Gastrocnemius medialis (tissue), 4 donors: ENCODE measurements at regions not wholly inside any gene's neighbourhood (a gene's known extent, or its start where the extent isn't known, plus 50 kb on each side); places are given as distances from the start of the nearest gene placed in this dataset.

Experiments used
- ATAC-seq, 2 donors: fragments of 150-250 bp; one replicate each; pipeline ENCODE4 v1.9.1; 2016
- DNase-seq, 2 donors: peaks; one replicate each; pipeline ENCODE4 v3.0.0-alpha.2; 2019
- H3K27ac ChIP-seq, 4 donors: fragments of 200-600 bp; sonication (generic); 1 replicate in 1 of 4; 2 replicates in 3 of 4; pipeline ENCODE4 v1.5.1; 2016 to 2018; ENCODE audit warnings: mild to moderate bottlenecking in 2 of 4, moderate library complexity in 1 of 4
- H3K27me3 ChIP-seq, 3 donors: fragments of 200-600 bp; sonication (generic) in 2 of 3; 1 replicate in 1 of 3; 2 replicates in 2 of 3; pipeline versions ENCODE4 v1.5.1 to v1.6.0; 2016 to 2019; ENCODE audit warnings: mild to moderate bottlenecking in 1 of 3, moderate library complexity in 1 of 3
- H3K36me3 ChIP-seq, 2 donors: fragments of 200-600 bp; sonication (generic) in 1 of 2; one replicate each; pipeline ENCODE4 v1.5.1; 2017 to 2018
- H3K4me1 ChIP-seq, 2 donors: fragments of 200-600 bp; sonication (generic) in 1 of 2; one replicate each; pipeline ENCODE4 v1.5.1; 2016 to 2017; ENCODE audit warnings: mild to moderate bottlenecking in 2 of 2
- H3K4me3 ChIP-seq, 4 donors: fragments of 200-600 bp; sonication (generic) in 3 of 4; 1 replicate in 1 of 4; 2 replicates in 3 of 4; pipeline ENCODE4 v1.5.1; 2016 to 2019; ENCODE audit warnings: mild to moderate bottlenecking in 2 of 4
- H3K9me3 ChIP-seq, 3 donors: fragments of 200-600 bp; sonication (generic) in 2 of 3; 1 replicate in 1 of 3; 2 replicates in 2 of 3; pipeline ENCODE4 v1.5.1; 2016 to 2019
- POLR2A ChIP-seq, 2 donors: fragments of 450-650 bp; IDR thresholded peaks; one replicate each; pipeline ENCODE4 v1.6.1; 2017; ENCODE audit warnings: antibody characterized with exemption in 2 of 2, mild to moderate bottlenecking in 2 of 2, moderate library complexity in 2 of 2
- in situ Hi-C, 4 donors: fragments of 200-750 bp; cut with MboI; loops; one replicate each; pipeline versions ENCODE4 v1.15.0 to v1.8.0; 2017; ENCODE audit warnings: low sequenced_read_pairs in 4 of 4
- intact Hi-C: fragments of 100-400 bp; cut with DNase I; formaldehyde crosslinking; loops from one replicate; pipeline ENCODE4 v1.15.1; 2023; ENCODE audit warnings: low total_unique reads
- TF ChIP-seq, protein P1 (sequence below), 5 experiments: fragments of 450-650 bp in 3 of 5; fragments of 200-600 bp in 2 of 5; sonication (generic) in 2 of 5; IDR thresholded peaks in 4 of 5; conservative IDR thresholded peaks in 1 of 5; 1 replicate in 4 of 5; 2 replicates in 1 of 5; pipeline ENCODE4 v1.5.1; 2016 to 2019; ENCODE audit warnings: antibody characterized with exemption in 5 of 5, mild to moderate bottlenecking in 3 of 5, moderate library complexity in 3 of 5

DNA sequence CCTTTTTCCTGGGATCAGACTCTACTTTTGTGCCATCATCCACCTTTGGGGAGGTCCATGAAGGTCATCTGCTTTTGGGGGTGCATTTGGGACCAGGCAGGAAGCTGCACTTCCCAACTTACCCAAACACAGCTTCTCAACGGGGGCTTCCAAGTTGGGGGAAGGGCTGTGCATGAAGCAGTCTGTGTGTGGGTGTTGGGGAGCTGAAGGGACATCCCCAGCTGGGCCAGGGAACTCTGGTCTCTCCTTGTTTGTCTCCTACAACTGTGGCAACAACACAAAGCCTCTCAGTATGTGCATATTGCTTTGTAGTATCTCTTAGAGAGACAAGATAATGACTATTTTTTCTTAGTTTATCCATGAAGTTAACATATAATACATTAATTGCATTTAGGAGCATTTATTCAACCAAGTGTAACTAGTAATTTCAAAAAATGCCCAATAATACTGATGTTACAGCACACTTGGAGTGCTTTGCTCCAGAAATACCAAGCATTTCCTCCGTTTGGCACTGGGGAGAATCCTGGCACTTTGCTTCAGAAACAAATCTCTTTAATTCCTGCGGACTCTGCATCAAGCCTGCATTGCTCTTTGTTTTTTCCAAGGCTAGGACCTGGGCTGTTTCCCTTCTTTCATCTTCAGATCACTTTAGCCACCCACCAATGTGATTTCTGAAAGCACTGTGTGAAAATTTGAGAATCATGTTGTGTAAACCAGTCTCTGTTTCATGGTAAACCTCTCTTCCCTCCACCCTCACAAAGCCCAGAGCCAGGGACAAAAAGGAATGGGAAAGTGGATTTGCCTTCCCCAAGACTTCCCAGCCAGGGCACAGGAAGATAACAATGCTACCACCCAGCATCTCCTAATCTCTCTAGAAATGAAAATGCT is 126.2 kb upstream of the PFN2 start:
- no peaks in the 10 kb centered on the region for H3K36me3 ChIP-seq
- no peak overlapping the region for H3K4me3 ChIP-seq
- in situ Hi-C loops (loop anchor here in 1 of 4 donors (10.0 kb wide), 1 partner anchor 62 kb away; no protein-coding TSS in a partner anchor), intact Hi-C loops (loop anchor here (5.0 kb wide), 1 partner anchor 70 kb away; no protein-coding TSS in a partner anchor)
- H3K4me1 ChIP-seq = peaks cover 25 to 40% of the 10 kb centered on the region in 2 donors
- ATAC-seq (no peak), DNase-seq (no peak)
- H3K9me3 ChIP-seq = peaks cover 0 to 8% (median 0%) of the 10 kb centered on the region in 3 donors
- no peak for TF ChIP-seq POLR2A (IDR thresholded peaks at IDR 0.05)
- TF ChIP-seq, protein P1, sequence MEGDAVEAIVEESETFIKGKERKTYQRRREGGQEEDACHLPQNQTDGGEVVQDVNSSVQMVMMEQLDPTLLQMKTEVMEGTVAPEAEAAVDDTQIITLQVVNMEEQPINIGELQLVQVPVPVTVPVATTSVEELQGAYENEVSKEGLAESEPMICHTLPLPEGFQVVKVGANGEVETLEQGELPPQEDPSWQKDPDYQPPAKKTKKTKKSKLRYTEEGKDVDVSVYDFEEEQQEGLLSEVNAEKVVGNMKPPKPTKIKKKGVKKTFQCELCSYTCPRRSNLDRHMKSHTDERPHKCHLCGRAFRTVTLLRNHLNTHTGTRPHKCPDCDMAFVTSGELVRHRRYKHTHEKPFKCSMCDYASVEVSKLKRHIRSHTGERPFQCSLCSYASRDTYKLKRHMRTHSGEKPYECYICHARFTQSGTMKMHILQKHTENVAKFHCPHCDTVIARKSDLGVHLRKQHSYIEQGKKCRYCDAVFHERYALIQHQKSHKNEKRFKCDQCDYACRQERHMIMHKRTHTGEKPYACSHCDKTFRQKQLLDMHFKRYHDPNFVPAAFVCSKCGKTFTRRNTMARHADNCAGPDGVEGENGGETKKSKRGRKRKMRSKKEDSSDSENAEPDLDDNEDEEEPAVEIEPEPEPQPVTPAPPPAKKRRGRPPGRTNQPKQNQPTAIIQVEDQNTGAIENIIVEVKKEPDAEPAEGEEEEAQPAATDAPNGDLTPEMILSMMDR (IDR thresholded peaks at IDR 0.05 in 4 of 5, conservative IDR thresholded peaks at IDR 0.05 in 1 of 5) = no peak
- peak overlapping the region; percentile 53 to 97 (median 90) for H3K27ac ChIP-seq
- no peaks in the 10 kb centered on the region for H3K27me3 ChIP-seq

DNA sequence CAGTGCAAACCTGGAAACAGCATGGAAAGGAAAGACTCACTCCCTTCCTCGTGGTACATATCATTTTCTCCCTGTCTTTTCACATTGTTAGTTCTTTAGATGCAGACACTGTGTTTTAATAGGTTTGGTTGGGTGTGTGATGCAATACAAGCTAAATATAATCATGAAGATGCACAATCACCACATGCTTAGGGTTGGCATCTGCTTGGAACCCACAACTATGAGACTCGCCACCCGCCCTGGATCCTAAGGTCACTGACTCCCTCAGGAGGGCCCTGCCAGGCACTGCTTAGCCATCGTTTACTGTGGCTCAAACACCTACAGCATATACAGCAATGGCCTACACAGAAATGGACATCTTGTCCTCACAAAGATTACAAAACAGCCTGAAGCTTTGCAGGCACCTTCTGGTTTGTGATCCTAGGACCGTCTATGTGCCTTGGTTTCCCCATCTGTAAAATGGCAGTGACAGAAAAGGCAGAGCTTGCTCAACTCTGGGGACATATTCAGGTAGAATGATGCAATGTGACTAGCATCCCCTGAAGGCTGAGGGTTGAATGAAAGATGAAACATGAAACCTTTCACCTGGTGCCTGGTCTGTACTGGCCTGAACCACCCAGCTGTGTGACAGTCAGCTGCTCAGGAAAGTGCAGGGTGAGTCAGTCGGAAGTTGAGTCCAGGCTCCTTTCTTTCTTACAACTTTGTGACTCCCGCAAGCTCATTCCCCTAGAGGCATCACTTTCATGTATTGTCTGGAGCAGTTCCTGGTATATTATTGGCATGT is 123.6 kb upstream of the PFN2 start:
- in situ Hi-C loops = loop anchor here in 1 of 4 donors (10.0 kb wide), 1 partner anchor 60 kb away; no protein-coding TSS in a partner anchor
- intact Hi-C loops = loop anchor here (1.0 kb wide), 3 partner anchors 32 to 124 kb away; partner anchors contain the start of gene PFN2
- H3K4me1 ChIP-seq = peaks cover 35 to 60% of the 10 kb centered on the region in 2 donors

DNA sequence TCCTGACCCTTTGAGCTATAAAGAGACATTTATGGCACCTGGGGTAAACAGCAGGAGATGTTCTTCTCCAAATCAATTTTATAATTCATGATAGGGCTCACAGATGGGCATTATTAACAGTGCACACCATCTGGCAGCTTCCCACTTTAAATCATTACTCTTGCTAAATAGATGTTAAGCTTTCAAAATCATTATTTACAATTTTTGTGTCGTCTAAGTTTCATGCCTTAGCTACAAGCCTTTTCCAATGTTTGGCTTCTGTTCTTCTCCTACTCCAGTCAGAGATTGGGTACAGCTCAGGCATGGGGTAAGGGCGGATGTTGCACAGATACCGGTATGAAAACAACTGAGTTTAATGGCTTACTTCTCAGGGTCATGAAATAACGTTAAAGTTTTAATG is 120.9 kb upstream of the PFN2 start:
- Histone ChIP-seq H3K27me3 (no peaks in the 10 kb centered on the region), H3K4me1 (peaks cover 28 to 51% of the 10 kb centered on the region in 2 donors), H3K27ac (peak overlapping the region; percentile 82 to 97 (median 90)), H3K9me3 (no peaks in the 10 kb centered on the region), H3K36me3 (no peaks in the 10 kb centered on the region), H3K4me3 (no peak overlapping the region)
- intact Hi-C loops = loop anchor here (1.0 kb wide), 1 partner anchor 55 kb away; no protein-coding TSS in a partner anchor
- DNase-seq (no peak), ATAC-seq (no peak)
- no peak for TF ChIP-seq POLR2A (IDR thresholded peaks at IDR 0.05)
- TF ChIP-seq, protein P1 (IDR thresholded peaks at IDR 0.05 in 4 of 5, conservative IDR thresholded peaks at IDR 0.05 in 1 of 5) = no peak
- in situ Hi-C loops = loop anchor here in 1 of 4 donors (10.0 kb wide), 1 partner anchor 57 kb away; no protein-coding TSS in a partner anchor

More for the DNA sequence above, 123.6 kb upstream of the PFN2 start:
- no peaks in the 10 kb centered on the region for H3K27me3 ChIP-seq
- TF ChIP-seq, protein P1 (IDR thresholded peaks at IDR 0.05 in 4 of 5, conservative IDR thresholded peaks at IDR 0.05 in 1 of 5) = peak in 2 of 5 experiments; percentile 5 to 15
- peak; percentile 31 to 55 for TF ChIP-seq POLR2A (IDR thresholded peaks at IDR 0.05)
- peak overlapping the region; percentile 82 to 97 (median 90) for H3K27ac ChIP-seq
- H3K9me3 ChIP-seq = no peaks in the 10 kb centered on the region
- DNase-seq = peak; percentile 91 to 95
- no peaks in the 10 kb centered on the region for H3K36me3 ChIP-seq
- peak; percentile 79 to 88 for ATAC-seq
- peak overlapping the region in 1 of 4 donors; percentile 24 for H3K4me3 ChIP-seq

DNA sequence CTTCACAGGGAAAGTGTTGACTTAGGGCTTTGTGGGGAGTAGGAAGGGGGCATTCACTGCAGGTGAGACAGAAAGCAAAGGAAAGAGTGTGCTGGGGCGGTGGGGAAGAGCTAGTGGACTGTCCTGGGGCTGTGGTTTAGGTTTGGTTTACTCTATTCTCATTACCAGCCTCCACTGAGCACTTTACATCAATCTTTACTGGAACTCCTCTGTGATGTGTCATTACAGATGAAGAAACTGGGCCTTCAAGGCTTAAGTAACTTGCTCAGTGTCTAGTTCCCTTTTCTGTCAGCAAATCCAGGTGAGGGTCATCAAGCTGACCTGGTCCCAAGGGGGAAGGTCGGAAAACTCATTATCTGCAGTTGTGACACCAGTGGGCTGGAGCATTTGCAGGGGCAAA is 120.2 kb upstream of the PFN2 start:
- Histone ChIP-seq H3K27ac (peak overlapping the region; percentile 82 to 97 (median 90)), H3K27me3 (no peaks in the 10 kb centered on the region), H3K4me1 (peaks cover 27 to 50% of the 10 kb centered on the region in 2 donors), H3K36me3 (no peaks in the 10 kb centered on the region), H3K9me3 (no peaks in the 10 kb centered on the region), H3K4me3 (no peak overlapping the region)
- ATAC-seq = no peak
- in situ Hi-C loops (loop anchor here in 1 of 4 donors (10.0 kb wide), 1 partner anchor 56 kb away; no protein-coding TSS in a partner anchor), intact Hi-C loops (no loop called here)
- no peak for TF ChIP-seq POLR2A (IDR thresholded peaks at IDR 0.05)
- TF ChIP-seq, protein P1 (IDR thresholded peaks at IDR 0.05 in 4 of 5, conservative IDR thresholded peaks at IDR 0.05 in 1 of 5) = no peak
- no peak for DNase-seq
